H9 (cell line): ENCODE measurements at regions not wholly inside any gene's neighbourhood (a gene's known extent, or its start where the extent isn't known, plus 50 kb on each side); places are given as distances from the start of the nearest gene placed in this dataset.
"Not testable (repeated sequence)": the region's sequence is repeated elsewhere in the genome, so short reads cannot be mapped to it uniquely, and the experiment has no call there.

Source experiments
- DNase-seq: peaks from one replicate; pipeline ENCODE4 v3.0.0-alpha.2; 2017
- H2AFZ ChIP-seq: one replicate; pipeline ENCODE4 v1.6.1; 2013; ENCODE audit warnings: mild to moderate bottlenecking, low read length, control low read depth, moderate library complexity
- H2AK5ac ChIP-seq: 2 replicates; pipeline ENCODE4 v1.6.1; 2013; ENCODE audit warnings: low read length, control low read depth, mixed read lengths; ENCODE audit not compliant: insufficient read length
- H2BK120ac ChIP-seq: one replicate; pipeline ENCODE4 v1.6.1; 2013; ENCODE audit warnings: low read depth, mild to moderate bottlenecking, low read length, control low read depth, inconsistent platforms; ENCODE audit not compliant: poor library complexity, severe bottlenecking
- H2BK12ac ChIP-seq: 2 replicates; pipeline ENCODE4 v1.6.1; 2013; ENCODE audit warnings: low read length, control low read depth, mixed read lengths, low read depth; ENCODE audit not compliant: insufficient read length
- H2BK15ac ChIP-seq: 2 replicates; pipeline ENCODE4 v1.6.1; 2013; ENCODE audit warnings: low read depth, low read length, control low read depth
- H2BK20ac ChIP-seq: one replicate; pipeline ENCODE4 v1.6.1; 2013; ENCODE audit warnings: low read depth, mild to moderate bottlenecking, low read length, control low read depth, inconsistent platforms; ENCODE audit not compliant: poor library complexity, severe bottlenecking
- H2BK5ac ChIP-seq: 2 replicates; pipeline ENCODE4 v1.6.1; 2013; ENCODE audit warnings: low read length, control low read depth, mixed read lengths; ENCODE audit not compliant: insufficient read length
- H3K14ac ChIP-seq: 2 replicates; pipeline ENCODE4 v1.6.1; 2013; ENCODE audit warnings: low read length, control low read depth; ENCODE audit not compliant: insufficient read depth
- H3K18ac ChIP-seq: 2 replicates; pipeline ENCODE4 v1.6.1; 2013; ENCODE audit warnings: low read depth, mild to moderate bottlenecking, mixed read lengths, low read length, control low read depth; ENCODE audit not compliant: insufficient read length
- H3K23ac ChIP-seq: 2 replicates; pipeline ENCODE4 v1.6.1; 2013; ENCODE audit warnings: low read length, control low read depth, mixed read lengths, low read depth; ENCODE audit not compliant: insufficient read length
- H3K23me2 ChIP-seq: 2 replicates; pipeline ENCODE4 v1.6.1; 2013; ENCODE audit warnings: low read depth, mild to moderate bottlenecking, mixed read lengths, low read length, control low read depth; ENCODE audit not compliant: insufficient read length, poor library complexity, severe bottlenecking
- H3K27ac ChIP-seq: 2 replicates; pipeline ENCODE4 v1.5.1; 2013; ENCODE audit warnings: low read length, control low read depth, mixed read lengths, low read depth; ENCODE audit not compliant: insufficient read length
- H3K27me3 ChIP-seq: 2 replicates; pipeline ENCODE4 v1.6.1; 2013; ENCODE audit warnings: low read length, control low read depth, inconsistent platforms; ENCODE audit not compliant: insufficient read depth
- H3K4ac ChIP-seq: 2 replicates; pipeline ENCODE4 v1.6.1; 2013; ENCODE audit warnings: low read depth, mild to moderate bottlenecking, control low read depth, inconsistent platforms, low read length, moderate library complexity
- H3K4me1 ChIP-seq: 2 replicates; pipeline ENCODE4 v1.6.1; 2013; ENCODE audit warnings: low read length, control low read depth, inconsistent platforms; ENCODE audit not compliant: insufficient read depth
- H3K4me2 ChIP-seq: 2 replicates; pipeline ENCODE4 v1.6.1; 2013; ENCODE audit warnings: low read length, control low read depth, mixed read lengths; ENCODE audit not compliant: insufficient read length, insufficient read depth
- H3K56ac ChIP-seq: 2 replicates; pipeline ENCODE4 v1.6.1; 2013; ENCODE audit warnings: low read depth, mild to moderate bottlenecking, mixed read lengths, low read length, control low read depth; ENCODE audit not compliant: insufficient read length
- H3K79me1 ChIP-seq: 2 replicates; pipeline ENCODE4 v1.6.1; 2013; ENCODE audit warnings: low read depth, mild to moderate bottlenecking, moderate library complexity, low read length, control low read depth, inconsistent platforms; ENCODE audit not compliant: insufficient read depth, poor library complexity, severe bottlenecking
- H3K79me2 ChIP-seq: 2 replicates; pipeline ENCODE4 v1.6.1; 2013; ENCODE audit warnings: low read length, control low read depth, inconsistent platforms; ENCODE audit not compliant: insufficient read depth
- H3K9ac ChIP-seq: 2 replicates; pipeline ENCODE4 v1.6.1; 2013; ENCODE audit warnings: low read length, control low read depth, mixed read lengths; ENCODE audit not compliant: insufficient read length; ENCODE audit errors: extremely low read depth
- H3K9me3 ChIP-seq: one replicate; pipeline ENCODE4 v1.6.1; 2013; ENCODE audit warnings: low read depth, low read length, inconsistent platforms; ENCODE audit not compliant: control insufficient read depth
- H3T11ph ChIP-seq: one replicate; pipeline ENCODE4 v1.6.1; 2013; ENCODE audit warnings: mild to moderate bottlenecking, low read length, control low read depth, inconsistent platforms
- H4K20me1 ChIP-seq: one replicate; pipeline ENCODE4 v1.6.1; 2013; ENCODE audit not compliant: control insufficient read depth, insufficient read length, insufficient read depth
- H4K5ac ChIP-seq: 2 replicates; pipeline ENCODE4 v1.6.1; 2013; ENCODE audit warnings: low read depth, mild to moderate bottlenecking, mixed read lengths, low read length, control low read depth; ENCODE audit not compliant: insufficient read length
- H4K8ac ChIP-seq: replicated peaks from 2 replicates; pipeline ENCODE4 v1.6.1; 2013; ENCODE audit warnings: low read length, control low read depth, mixed read lengths, low read depth; ENCODE audit not compliant: insufficient read length
- H4K91ac ChIP-seq: 2 replicates; pipeline ENCODE4 v1.6.1; 2013; ENCODE audit warnings: low read depth, mild to moderate bottlenecking, moderate library complexity, mixed read lengths, low read length, control low read depth; ENCODE audit not compliant: insufficient read length
- H3K27ac Mint-ChIP-seq, 3 experiments: 2 replicates in 2 of 3; 3 replicates in 1 of 3; pipeline ENCODE4 v1.8.0; 2020 to 2021; ENCODE audit warnings: mixed read lengths in 3 of 3, mild to moderate bottlenecking in 1 of 3, moderate library complexity in 1 of 3
- H3K27me3 Mint-ChIP-seq: 2 replicates; pipeline ENCODE4 v1.8.0; 2021; ENCODE audit warnings: low read depth, mild to moderate bottlenecking, moderate library complexity, mixed read lengths
- H3K36me3 Mint-ChIP-seq, 3 experiments: 2 replicates in 2 of 3; 3 replicates in 1 of 3; pipeline ENCODE4 v1.8.0; 2020 to 2021; ENCODE audit warnings: low read depth in 3 of 3, mixed read lengths in 3 of 3; ENCODE audit not compliant: insufficient read depth in 1 of 3
- H3K4me1 Mint-ChIP-seq, 2 experiments: 2 replicates each; pipeline ENCODE4 v1.8.0; 2020; ENCODE audit warnings: mixed read lengths in 2 of 2
- H3K4me3 Mint-ChIP-seq, 2 experiments: 2 replicates in 1 of 2; 3 replicates in 1 of 2; pipeline ENCODE4 v1.8.0; 2020 to 2021; ENCODE audit warnings: mild to moderate bottlenecking in 2 of 2, mixed read lengths in 2 of 2, moderate library complexity in 1 of 2
- H3K9me3 Mint-ChIP-seq, 2 experiments: 2 replicates in 1 of 2; 3 replicates in 1 of 2; pipeline ENCODE4 v1.8.0; 2020; ENCODE audit warnings: mild to moderate bottlenecking in 2 of 2, mixed read lengths in 2 of 2, moderate library complexity in 1 of 2
- CTCF ChIP-seq: fragments of 200-600 bp; sonication (generic); conservative IDR thresholded peaks from 3 replicates; pipeline ENCODE4 v1.8.0; 2021; ENCODE audit warnings: antibody characterized with exemption, mild to moderate bottlenecking
- WGBS: extraction: QIAGEN DNeasy Blood & Tissue Kit; methylation state at CpG from one replicate; pipeline ENCODE4 v1.1.7; 2013; ENCODE audit warnings: missing lambda C conversion rate, low lambda C conversion rate, mixed read lengths; ENCODE audit not compliant: insufficient read length; ENCODE audit errors: extremely low coverage; 5-methylcytosine and 5-hydroxymethylcytosine counted together

- no peak for DNase-seq
- no peak overlapping the region for H3K4ac ChIP-seq
- no peak overlapping the region for H2BK15ac ChIP-seq
- H3K27ac ChIP-seq: no peak overlapping the region
- H2BK5ac ChIP-seq: no peak overlapping the region
- no peak overlapping the region for H4K8ac ChIP-seq
- no peak overlapping the region for H4K91ac ChIP-seq
- no peak overlapping the region for H2BK12ac ChIP-seq
- Mint-ChIP-seq H3K9me3 (peaks cover 12 to 15% of the 10 kb centered on the region in 2 experiments), H3K4me3 (no peak overlapping the region), H3K27ac (no peak overlapping the region), H3K4me1 (no peaks in the 10 kb centered on the region), H3K36me3 (peaks cover 3 to 12% (median 7%) of the 10 kb centered on the region in 3 experiments; a peak in 6 of 7 replicates), H3K27me3 (no peaks in the 10 kb centered on the region)
- no peak for TF ChIP-seq CTCF
- no peaks in the 10 kb centered on the region for H3K79me1 ChIP-seq
- no CpG with 5 or more reads among the region's 5 CpGs for WGBS
- no peak overlapping the region for H2AFZ ChIP-seq
- no peak overlapping the region for H3K9ac ChIP-seq
- H3K27me3 ChIP-seq: no peaks in the 10 kb centered on the region
- no peaks in the 10 kb centered on the region for H4K20me1 ChIP-seq
- no peak overlapping the region for H2AK5ac ChIP-seq
- H3K4me2 ChIP-seq: no peak overlapping the region
- H2BK20ac ChIP-seq: no peak overlapping the region
- H3K18ac ChIP-seq: no peak overlapping the region
- no peak overlapping the region for H4K5ac ChIP-seq
- H3K56ac ChIP-seq: no peak overlapping the region
- H3K23ac ChIP-seq: no peak overlapping the region
- H3K9me3 ChIP-seq: no peaks in the 10 kb centered on the region
- H2BK120ac ChIP-seq: no peak overlapping the region
- H3K14ac ChIP-seq: no peak overlapping the region
- H3K79me2 ChIP-seq: no peaks in the 10 kb centered on the region
- H3K4me1 ChIP-seq: no peaks in the 10 kb centered on the region
- H3T11ph ChIP-seq: no peak overlapping the region
- H3K23me2 ChIP-seq: no peaks in the 10 kb centered on the region
These were observed 71.1 kb upstream of the MINDY3 start for GRCh38 chr10:15931376-15931775.

- not testable (repeated sequence) for H4K5ac ChIP-seq, H2BK5ac ChIP-seq, H3K18ac ChIP-seq, H3K27ac Mint-ChIP-seq, H2BK20ac ChIP-seq, H3K14ac ChIP-seq, H3K36me3 Mint-ChIP-seq, H3K27me3 Mint-ChIP-seq, DNase-seq, H3K56ac ChIP-seq, H3K9ac ChIP-seq, H3K9me3 ChIP-seq, H2BK12ac ChIP-seq, H3K27me3 ChIP-seq, H3K4me2 ChIP-seq, H3K4me3 Mint-ChIP-seq, H2BK120ac ChIP-seq, H3K4me1 Mint-ChIP-seq, H3K9me3 Mint-ChIP-seq, H4K8ac ChIP-seq, H3K79me1 ChIP-seq, H3K23ac ChIP-seq, H4K91ac ChIP-seq, H3K4ac ChIP-seq, H3K27ac ChIP-seq, H4K20me1 ChIP-seq, H3T11ph ChIP-seq, H3K79me2 ChIP-seq, H3K23me2 ChIP-seq, H2BK15ac ChIP-seq, H3K4me1 ChIP-seq, H2AK5ac ChIP-seq
- no CpG with 5 or more reads among the region's 6 CpGs for WGBS
- peak overlapping the region; percentile 45 for H2AFZ ChIP-seq
These were observed 79.2 kb upstream of the MINDY3 start for GRCh38 chr10:15939543-15939942.
